Skin epidermis (tissue), 12 donors: ENCODE measurements at regions not wholly inside any gene's neighbourhood (a gene's known extent, or its start where the extent isn't known, plus 50 kb on each side); places are given as distances from the start of the nearest gene placed in this dataset.
"Not testable (repeated sequence)": the region's sequence is repeated elsewhere in the genome, so short reads cannot be mapped to it uniquely, and the experiment has no call there.

Source experiments
- H3K27ac ChIP-seq, 21 experiments: fragments of 200-600 bp; sonication (generic) in 11 of 21; one replicate each; pipeline ENCODE4 v1.5.0; 2020; ENCODE audit warnings: mild to moderate bottlenecking in 3 of 21, inconsistent platforms in 2 of 21, moderate library complexity in 2 of 21
- H3K4me3 ChIP-seq, 7 experiments: fragments of 200-600 bp; sonication (generic) in 2 of 7; one replicate each; pipeline ENCODE4 v1.5.0; 2020; ENCODE audit warnings: inconsistent platforms in 2 of 7, mild to moderate bottlenecking in 2 of 7, moderate library complexity in 1 of 7

- H3K27ac ChIP-seq: no peak overlapping the region
- H3K4me3 ChIP-seq: no peak overlapping the region
These were observed 393.3 kb upstream of the AUTS2 start for GRCh38 chr7:69204943-69205342.

- Histone ChIP-seq H3K27ac (no peak overlapping the region), H3K4me3 (no peak overlapping the region)
These were observed 392.7 kb upstream of the AUTS2 start for GRCh38 chr7:69205581-69205980.

- H3K27ac ChIP-seq: no peak overlapping the region
- no peak overlapping the region for H3K4me3 ChIP-seq
These were observed 390.0 kb upstream of the AUTS2 start for GRCh38 chr7:69208276-69208675.

GRCh38 chr7:69208848-69209247 lies 389.4 kb upstream of the AUTS2 start:
- Histone ChIP-seq H3K4me3 (no peak overlapping the region), H3K27ac (no peak overlapping the region)

- no peak overlapping the region for H3K27ac ChIP-seq
- H3K4me3 ChIP-seq: no peak overlapping the region
These were observed 386.9 kb upstream of the AUTS2 start for GRCh38 chr7:69211336-69211735.

GRCh38 chr7:69211739-69212138 lies 386.5 kb upstream of the AUTS2 start:
- Histone ChIP-seq H3K4me3 (no peak overlapping the region), H3K27ac (no peak overlapping the region)

GRCh38 chr7:69213878-69214277 lies 384.4 kb upstream of the AUTS2 start:
- no peak overlapping the region for H3K27ac ChIP-seq
- no peak overlapping the region for H3K4me3 ChIP-seq

GRCh38 chr7:69215516-69215915 lies 382.8 kb upstream of the AUTS2 start:
- H3K27ac ChIP-seq, H3K4me3 ChIP-seq: not testable (repeated sequence)

- Histone ChIP-seq H3K27ac (no peak overlapping the region), H3K4me3 (no peak overlapping the region)
These were observed 380.5 kb upstream of the AUTS2 start for GRCh38 chr7:69217516-69218350.

GRCh38 chr7:69218576-69218975 lies 379.7 kb upstream of the AUTS2 start:
- Histone ChIP-seq H3K27ac (no peak overlapping the region), H3K4me3 (no peak overlapping the region)

- no peak overlapping the region for H3K27ac ChIP-seq
- no peak overlapping the region for H3K4me3 ChIP-seq
These were observed 378.9 kb upstream of the AUTS2 start for GRCh38 chr7:69219381-69219780.

- no peak overlapping the region for H3K27ac ChIP-seq
- H3K4me3 ChIP-seq: no peak overlapping the region
These were observed 372.9 kb upstream of the AUTS2 start for GRCh38 chr7:69225259-69225943.

GRCh38 chr7:69228212-69228811 lies 370.0 kb upstream of the AUTS2 start:
- no peak overlapping the region for H3K4me3 ChIP-seq
- no peak overlapping the region for H3K27ac ChIP-seq

- Histone ChIP-seq H3K27ac (no peak overlapping the region), H3K4me3 (no peak overlapping the region)
These were observed 365.6 kb upstream of the AUTS2 start for GRCh38 chr7:69232445-69233376.

GRCh38 chr7:69237541-69237940 lies 360.7 kb upstream of the AUTS2 start:
- Histone ChIP-seq H3K27ac (no peak overlapping the region), H3K4me3 (no peak overlapping the region)

- Histone ChIP-seq H3K4me3 (no peak overlapping the region), H3K27ac (no peak overlapping the region)
These were observed 355.3 kb upstream of the AUTS2 start for GRCh38 chr7:69243016-69243415.

GRCh38 chr7:69244701-69245100 lies 353.6 kb upstream of the AUTS2 start:
- H3K4me3 ChIP-seq: no peak overlapping the region
- H3K27ac ChIP-seq: no peak overlapping the region

- H3K27ac ChIP-seq: no peak overlapping the region
- H3K4me3 ChIP-seq: no peak overlapping the region
These were observed 352.6 kb upstream of the AUTS2 start for GRCh38 chr7:69245646-69246045.

GRCh38 chr7:69246758-69247157 lies 351.5 kb upstream of the AUTS2 start:
- H3K4me3 ChIP-seq: no peak overlapping the region
- no peak overlapping the region for H3K27ac ChIP-seq

- H3K27ac ChIP-seq, H3K4me3 ChIP-seq: not testable (repeated sequence)
These were observed 349.9 kb upstream of the AUTS2 start for GRCh38 chr7:69248382-69248828.
